WERI-Rb-1 (cell line): ENCODE measurements at regions not wholly inside any gene's neighbourhood (a gene's known extent, or its start where the extent isn't known, plus 50 kb on each side); places are given as distances from the start of the nearest gene placed in this dataset.

Experiments used
- DNase-seq: peaks from one replicate; pipeline ENCODE4 v3.0.0-alpha.2; 2020
- H3K27ac ChIP-seq: fragments of 250-450 bp; sonication (Bioruptor Pico); 2 replicates; pipeline ENCODE4 v1.5.1; 2020; ENCODE audit warnings: mild to moderate bottlenecking, moderate library complexity
- H3K27me3 ChIP-seq: fragments of 250-450 bp; sonication (Bioruptor Pico); 2 replicates; pipeline ENCODE4 v1.5.1; 2021; ENCODE audit warnings: mild to moderate bottlenecking, low read depth, moderate library complexity; ENCODE audit not compliant: insufficient read depth, severe bottlenecking
- H3K36me3 ChIP-seq: fragments of 250-450 bp; sonication (Bioruptor Pico); 2 replicates; pipeline ENCODE4 v1.5.1; 2020; ENCODE audit warnings: mild to moderate bottlenecking, moderate library complexity
- H3K4me3 ChIP-seq: 2 replicates; pipeline ENCODE4 v1.5.1; 2011; ENCODE audit warnings: low read depth, mild to moderate bottlenecking, control low read depth, low read length
- H3K9me3 ChIP-seq: fragments of 250-450 bp; sonication (Bioruptor Pico); 2 replicates; pipeline ENCODE4 v1.5.1; 2021; ENCODE audit warnings: mild to moderate bottlenecking, moderate library complexity; ENCODE audit not compliant: severe bottlenecking
- TF ChIP-seq, protein P1 (sequence below): IDR thresholded peaks from 2 replicates; pipeline ENCODE4 v1.5.1; 2011; ENCODE audit warnings: low read depth, mild to moderate bottlenecking, control low read depth, inconsistent platforms, low read length

- H3K36me3 ChIP-seq, result no peaks in the 10 kb centered on the region
- H3K4me3 ChIP-seq, result no peak overlapping the region
- H3K9me3 ChIP-seq, result no peaks in the 10 kb centered on the region
- H3K27ac ChIP-seq, result no peak overlapping the region
- peaks cover 42% of the 10 kb centered on the region for H3K27me3 ChIP-seq
- TF ChIP-seq, protein P1, sequence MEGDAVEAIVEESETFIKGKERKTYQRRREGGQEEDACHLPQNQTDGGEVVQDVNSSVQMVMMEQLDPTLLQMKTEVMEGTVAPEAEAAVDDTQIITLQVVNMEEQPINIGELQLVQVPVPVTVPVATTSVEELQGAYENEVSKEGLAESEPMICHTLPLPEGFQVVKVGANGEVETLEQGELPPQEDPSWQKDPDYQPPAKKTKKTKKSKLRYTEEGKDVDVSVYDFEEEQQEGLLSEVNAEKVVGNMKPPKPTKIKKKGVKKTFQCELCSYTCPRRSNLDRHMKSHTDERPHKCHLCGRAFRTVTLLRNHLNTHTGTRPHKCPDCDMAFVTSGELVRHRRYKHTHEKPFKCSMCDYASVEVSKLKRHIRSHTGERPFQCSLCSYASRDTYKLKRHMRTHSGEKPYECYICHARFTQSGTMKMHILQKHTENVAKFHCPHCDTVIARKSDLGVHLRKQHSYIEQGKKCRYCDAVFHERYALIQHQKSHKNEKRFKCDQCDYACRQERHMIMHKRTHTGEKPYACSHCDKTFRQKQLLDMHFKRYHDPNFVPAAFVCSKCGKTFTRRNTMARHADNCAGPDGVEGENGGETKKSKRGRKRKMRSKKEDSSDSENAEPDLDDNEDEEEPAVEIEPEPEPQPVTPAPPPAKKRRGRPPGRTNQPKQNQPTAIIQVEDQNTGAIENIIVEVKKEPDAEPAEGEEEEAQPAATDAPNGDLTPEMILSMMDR, result no peak
- no peak for DNase-seq
These were observed 194.6 kb downstream of the GAS1 start for GRCh38 chr9:86752733-86753132.

DNA sequence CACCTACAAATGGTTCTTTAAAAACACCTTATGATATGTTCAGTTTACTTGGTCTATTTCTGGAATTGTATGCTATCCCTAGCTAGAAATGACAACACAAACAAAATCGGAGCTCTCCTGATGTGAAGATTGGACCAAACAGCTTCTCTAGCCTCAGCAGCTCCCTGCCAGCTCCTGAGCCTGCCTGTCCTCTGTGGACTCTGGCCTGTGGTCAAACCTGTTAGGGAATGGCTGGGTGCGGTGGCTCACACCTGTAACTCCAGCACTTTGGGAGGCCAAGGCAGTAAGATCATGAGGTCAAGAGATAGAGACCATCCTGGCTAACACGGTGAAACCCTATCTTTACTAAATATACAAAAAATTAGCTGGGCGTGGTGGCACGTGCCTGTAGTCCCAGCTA lies 195.3 kb downstream of the GAS1 start:
- no peak overlapping the region for H3K4me3 ChIP-seq
- TF ChIP-seq, protein P1, result no peak
- peaks cover 42% of the 10 kb centered on the region for H3K27me3 ChIP-seq
- H3K27ac ChIP-seq, result no peak overlapping the region
- no peaks in the 10 kb centered on the region for H3K9me3 ChIP-seq
- no peak for DNase-seq
- no peaks in the 10 kb centered on the region for H3K36me3 ChIP-seq

GRCh38 chr9:86751207-86751606 lies 196.1 kb downstream of the GAS1 start:
- TF ChIP-seq, protein P1, result no peak
- no peak overlapping the region for H3K27ac ChIP-seq
- H3K4me3 ChIP-seq, result no peak overlapping the region
- H3K36me3 ChIP-seq, result no peaks in the 10 kb centered on the region
- no peak for DNase-seq
- H3K27me3 ChIP-seq, result peaks cover 42% of the 10 kb centered on the region
- H3K9me3 ChIP-seq, result no peaks in the 10 kb centered on the region

DNA sequence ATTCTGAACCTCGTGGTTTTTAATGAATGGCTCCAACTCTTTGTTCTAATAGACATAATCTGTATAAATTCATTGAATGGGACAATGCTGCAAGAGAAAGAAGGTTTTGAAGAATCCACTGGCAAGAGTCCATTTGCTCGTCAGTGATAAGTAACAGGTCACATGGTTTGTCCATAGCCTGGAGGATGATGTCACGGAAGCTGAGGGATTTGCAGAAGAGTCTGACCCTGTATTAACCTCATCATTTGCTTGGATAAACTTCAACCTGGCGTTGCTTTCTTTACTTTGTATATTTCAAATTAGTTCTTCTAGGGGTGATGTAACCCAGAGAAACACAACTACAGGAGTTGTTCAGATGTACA lies 197.4 kb downstream of the GAS1 start:
- peaks cover 41% of the 10 kb centered on the region for H3K27me3 ChIP-seq
- H3K36me3 ChIP-seq, result no peaks in the 10 kb centered on the region
- no peaks in the 10 kb centered on the region for H3K9me3 ChIP-seq
- TF ChIP-seq, protein P1, result no peak
- no peak for DNase-seq
- H3K27ac ChIP-seq, result no peak overlapping the region
- no peak overlapping the region for H3K4me3 ChIP-seq

DNA sequence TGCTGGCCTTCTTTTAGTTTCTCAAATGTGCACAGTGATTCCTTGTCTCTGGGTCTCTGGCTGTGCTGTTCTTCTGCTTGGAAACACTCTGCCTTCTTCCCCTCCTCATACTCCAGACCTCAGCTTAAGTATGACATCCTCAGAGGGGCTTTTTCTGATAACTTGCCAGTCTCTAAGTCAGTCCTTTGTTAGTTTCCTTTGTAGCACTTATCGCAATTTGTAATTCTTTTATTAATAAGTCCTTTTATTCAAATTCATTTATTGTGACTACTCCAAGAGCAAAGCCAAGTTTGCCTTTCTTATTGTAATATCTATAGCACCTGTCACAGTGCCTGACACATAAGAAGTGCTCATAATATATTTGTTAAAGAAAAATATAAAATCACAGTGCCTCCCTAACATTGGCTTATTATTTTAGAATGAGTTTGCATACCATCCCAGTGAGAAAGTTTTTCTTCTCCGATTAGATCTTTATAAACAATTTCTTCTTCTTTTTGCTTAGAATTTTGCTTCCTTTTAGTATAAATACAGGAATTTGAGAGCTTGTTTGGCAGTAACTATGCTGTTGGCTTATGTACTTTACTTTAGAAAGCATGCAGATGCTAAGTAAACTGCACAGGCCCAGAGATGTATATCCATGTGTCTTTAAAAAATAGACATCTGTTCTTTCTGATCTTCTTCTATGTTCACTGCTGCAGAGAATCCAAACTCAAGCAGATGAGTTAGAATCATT lies 198.0 kb downstream of the GAS1 start:
- H3K27ac ChIP-seq, result no peak overlapping the region
- no peaks in the 10 kb centered on the region for H3K36me3 ChIP-seq
- H3K9me3 ChIP-seq, result no peaks in the 10 kb centered on the region
- DNase-seq, result no peak
- TF ChIP-seq, protein P1, result no peak
- H3K4me3 ChIP-seq, result no peak overlapping the region
- H3K27me3 ChIP-seq, result peaks cover 44% of the 10 kb centered on the region

DNA sequence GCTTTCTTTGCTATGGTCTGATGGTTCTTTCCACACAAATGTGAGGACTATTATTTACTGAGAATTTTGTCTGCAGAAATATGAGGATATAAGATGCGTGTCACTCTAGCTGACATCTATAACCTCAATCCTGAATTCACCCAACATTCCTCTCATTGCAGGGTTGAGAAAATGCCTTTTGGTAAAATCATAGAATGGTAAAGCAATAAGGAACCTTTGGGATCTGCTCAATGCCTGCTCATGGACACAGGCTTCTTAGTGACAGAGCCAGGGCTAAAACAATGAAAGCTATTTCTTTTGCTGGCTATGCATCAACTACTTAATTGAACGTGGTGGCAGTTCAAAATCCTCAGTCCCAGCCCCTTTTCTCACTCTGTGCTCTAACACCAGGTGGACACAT lies 199.6 kb downstream of the GAS1 start:
- H3K4me3 ChIP-seq, result no peak overlapping the region
- no peaks in the 10 kb centered on the region for H3K36me3 ChIP-seq
- DNase-seq, result no peak
- TF ChIP-seq, protein P1, result no peak
- H3K27me3 ChIP-seq, result peaks cover 42% of the 10 kb centered on the region
- H3K27ac ChIP-seq, result no peak overlapping the region
- no peaks in the 10 kb centered on the region for H3K9me3 ChIP-seq
